ENCODE measurements at regions not wholly inside any gene's neighbourhood (a gene's known extent, or its start where the extent isn't known, plus 50 kb on each side); places are given as distances from the start of the nearest gene placed in this dataset.

GRCh38 chr20:57038608-57039440, 227.6 kb downstream of the BMP7 start:
- no peak for DNase-seq

GRCh38 chr20:57040466-57040865, 226.0 kb downstream of the BMP7 start:
- DNase-seq = no peak

- DNase-seq = no peak
Measured at GRCh38 chr20:57040924-57041323, 225.5 kb downstream of the BMP7 start.

- DNase-seq = no peak
Measured at GRCh38 chr20:57043091-57043490, 223.3 kb downstream of the BMP7 start.

GRCh38 chr20:57043669-57044268, 222.7 kb downstream of the BMP7 start:
- no peak for DNase-seq

- no peak for DNase-seq
Measured at GRCh38 chr20:57047281-57048026, 219.0 kb downstream of the BMP7 start.

- DNase-seq = no peak
Measured at GRCh38 chr20:57048027-57048869, 218.2 kb downstream of the BMP7 start.

GRCh38 chr20:57049296-57049695, 217.1 kb downstream of the BMP7 start:
- DNase-seq = no peak

- no peak for DNase-seq
Measured at GRCh38 chr20:57051096-57051495, 215.3 kb downstream of the BMP7 start.

GRCh38 chr20:57053067-57053466, 213.4 kb downstream of the BMP7 start:
- no peak for DNase-seq

- DNase-seq = no peak
Measured at GRCh38 chr20:57053793-57054552, 212.5 kb downstream of the BMP7 start.

- DNase-seq = no peak
Measured at GRCh38 chr20:57055345-57055744, 211.1 kb downstream of the BMP7 start.

- DNase-seq = no peak
Measured at GRCh38 chr20:57056651-57057050, 209.8 kb downstream of the BMP7 start.

- DNase-seq = no peak
Measured at GRCh38 chr20:57059055-57059596, 207.3 kb downstream of the BMP7 start.

GRCh38 chr20:57060407-57061050, 205.9 kb downstream of the BMP7 start:
- DNase-seq = no peak

GRCh38 chr20:57061051-57061900, 205.2 kb downstream of the BMP7 start:
- DNase-seq = peak; percentile 4

GRCh38 chr20:57062241-57062640, 204.2 kb downstream of the BMP7 start:
- DNase-seq = no peak

- no peak for DNase-seq
Measured at GRCh38 chr20:57062696-57063270, 203.7 kb downstream of the BMP7 start.

GRCh38 chr20:57064836-57065235, 201.6 kb downstream of the BMP7 start:
- DNase-seq = no peak

- no peak for DNase-seq
Measured at GRCh38 chr20:57065646-57066045, 200.8 kb downstream of the BMP7 start.
